Neural cell (in vitro differentiated cells): ENCODE measurements at regions not wholly inside any gene's neighbourhood (a gene's known extent, or its start where the extent isn't known, plus 50 kb on each side); places are given as distances from the start of the nearest gene placed in this dataset.

Source experiments
- H2AFZ ChIP-seq: fragments of 200-600, 300-800 bp; sonication (generic), shearing (Covaris generic); 2 replicates; pipeline ENCODE4 v1.6.0; 2014; ENCODE audit warnings: low read depth, mild to moderate bottlenecking, antibody characterized with exemption, low read length, moderate library complexity
- H3F3A ChIP-seq: fragments of 200-600 bp; shearing (Covaris generic); 2 replicates; pipeline ENCODE4 v1.6.1; 2016; ENCODE audit warnings: mild to moderate bottlenecking, moderate library complexity, mixed read lengths, antibody characterized with exemption, low read length; ENCODE audit not compliant: insufficient read depth, poor library complexity, severe bottlenecking
- H3K27ac ChIP-seq: fragments of 200-600, 300-800 bp; sonication (generic), shearing (Covaris generic); 2 replicates; pipeline ENCODE4 v1.5.1; 2014; ENCODE audit warnings: mild to moderate bottlenecking, low read length, moderate library complexity
- H3K27me3 ChIP-seq: fragments of 300-800, 200-600 bp; sonication (generic), shearing (Covaris generic); 2 replicates; pipeline ENCODE4 v1.6.0; 2014; ENCODE audit warnings: mild to moderate bottlenecking, low read depth, low read length, moderate library complexity; ENCODE audit not compliant: insufficient read depth
- H3K36me3 ChIP-seq: fragments of 300-800, 200-600 bp; sonication (generic), shearing (Covaris generic); 2 replicates; pipeline ENCODE4 v1.5.1; 2014; ENCODE audit warnings: mild to moderate bottlenecking, antibody characterized with exemption, low read length, moderate library complexity; ENCODE audit not compliant: insufficient read depth
- H3K4me2 ChIP-seq: fragments of 300-800, 200-600 bp; sonication (generic), shearing (Covaris generic); 2 replicates; pipeline ENCODE4 v1.6.0; 2014; ENCODE audit warnings: mild to moderate bottlenecking, low read length
- H3K4me3 ChIP-seq: fragments of 300-800, 200-600 bp; sonication (generic), shearing (Covaris generic); 2 replicates; pipeline ENCODE4 v1.5.1; 2014; ENCODE audit warnings: mild to moderate bottlenecking, low read length, moderate library complexity
- H3K79me2 ChIP-seq: fragments of 200-600 bp; shearing (Covaris generic); replicated peaks from 2 replicates; pipeline ENCODE4 v1.6.0; 2014; ENCODE audit warnings: mild to moderate bottlenecking, low read length, moderate library complexity; ENCODE audit not compliant: insufficient read depth
- H3K9ac ChIP-seq: fragments of 300-800, 200-600 bp; sonication (generic), shearing (Covaris generic); 2 replicates; pipeline ENCODE4 v1.6.1; 2016; ENCODE audit warnings: mild to moderate bottlenecking, low read length, mixed read lengths
- H3K9me2 ChIP-seq: fragments of 200-600 bp; shearing (Covaris generic); 2 replicates; pipeline ENCODE4 v1.6.1; 2016; ENCODE audit warnings: mild to moderate bottlenecking, low read length, mixed read lengths; ENCODE audit not compliant: insufficient read depth
- H3K9me3 ChIP-seq: fragments of 200-600, 300-800 bp; sonication (generic), shearing (Covaris generic); 2 replicates; pipeline ENCODE4 v1.6.1; 2016; ENCODE audit warnings: mild to moderate bottlenecking, mixed run types, low read length, moderate library complexity, mixed read lengths
- H4K20me1 ChIP-seq: fragments of 200-600 bp; shearing (Covaris generic); 2 replicates; pipeline ENCODE4 v1.6.1; 2016; ENCODE audit warnings: mild to moderate bottlenecking, mixed run types; ENCODE audit not compliant: insufficient read depth
- CTCF ChIP-seq: fragments of 450-650 bp; IDR thresholded peaks from 2 replicates; pipeline ENCODE4 v1.5.1; 2014; ENCODE audit warnings: antibody characterized with exemption, mild to moderate bottlenecking, moderate library complexity; ENCODE audit not compliant: poor library complexity, severe bottlenecking
- EP300 ChIP-seq: fragments of 450-650 bp; conservative IDR thresholded peaks from 2 replicates; pipeline ENCODE4 v1.6.1; 2014; ENCODE audit warnings: antibody characterized with exemption, mild to moderate bottlenecking, moderate library complexity; ENCODE audit not compliant: poor library complexity, severe bottlenecking
- EZH2 ChIP-seq: fragments of 200-600, 300-800 bp; shearing (Covaris generic), sonication (generic); IDR thresholded peaks from 2 replicates; pipeline ENCODE4 v1.6.1; 2014; ENCODE audit warnings: antibody characterized with exemption, low read length, borderline replicate concordance, mild to moderate bottlenecking; ENCODE audit not compliant: insufficient read depth, poor library complexity, severe bottlenecking
- MXI1 ChIP-seq: fragments of 450-650 bp; conservative IDR thresholded peaks from 2 replicates; pipeline ENCODE4 v1.6.1; 2014; ENCODE audit warnings: antibody characterized with exemption, mild to moderate bottlenecking; ENCODE audit not compliant: poor library complexity, severe bottlenecking
- POLR2AphosphoS5 ChIP-seq: IDR thresholded peaks from 2 replicates; pipeline ENCODE4 v1.6.1; 2012
- RAD21 ChIP-seq: fragments of 450-650 bp; conservative IDR thresholded peaks from 2 replicates; pipeline ENCODE4 v1.6.1; 2014; ENCODE audit warnings: antibody characterized with exemption, mild to moderate bottlenecking, moderate library complexity
- REST ChIP-seq: IDR thresholded peaks from 2 replicates; pipeline ENCODE4 v1.6.1; 2012; ENCODE audit warnings: borderline replicate concordance
- SMC3 ChIP-seq: fragments of 450-650 bp; conservative IDR thresholded peaks from 2 replicates; pipeline ENCODE4 v1.6.1; 2014; ENCODE audit warnings: antibody characterized with exemption, mild to moderate bottlenecking, moderate library complexity; ENCODE audit not compliant: poor library complexity
- TAF1 ChIP-seq: IDR thresholded peaks from 2 replicates; pipeline ENCODE4 v1.6.1; 2012; ENCODE audit warnings: low read depth

- no peak for TF ChIP-seq MXI1
- TF ChIP-seq SMC3: no peak
- no peak for TF ChIP-seq POLR2AphosphoS5
- no peak for TF ChIP-seq TAF1
- Histone ChIP-seq H4K20me1 (no peaks in the 10 kb centered on the region), H3K4me2 (no peak overlapping the region), H3K27ac (no peak overlapping the region), H3K27me3 (no peaks in the 10 kb centered on the region), H3K36me3 (no peaks in the 10 kb centered on the region), H2AFZ (no peak overlapping the region), H3F3A (no peaks in the 10 kb centered on the region), H3K4me3 (no peak overlapping the region), H3K9me2 (no peaks in the 10 kb centered on the region), H3K79me2 (no peaks in the 10 kb centered on the region), H3K9me3 (no peaks in the 10 kb centered on the region), H3K9ac (no peak overlapping the region)
These were observed 275.0 kb downstream of the PTEN start for GRCh38 chr10:88138319-88138848.

GRCh38 chr10:88147000-88147798, 283.8 kb downstream of the PTEN start:
- H3K27ac ChIP-seq: no peak overlapping the region

More at GRCh38 chr10:88147000-88147798, 283.8 kb downstream of the PTEN start:
- Histone ChIP-seq H3K4me3 (no peak overlapping the region), H2AFZ (no peak overlapping the region), H3K9me2 (no peaks in the 10 kb centered on the region), H3K27me3 (no peaks in the 10 kb centered on the region), H3F3A (no peaks in the 10 kb centered on the region), H3K4me2 (no peak overlapping the region), H4K20me1 (no peaks in the 10 kb centered on the region), H3K9me3 (no peaks in the 10 kb centered on the region), H3K79me2 (no peaks in the 10 kb centered on the region), H3K36me3 (no peaks in the 10 kb centered on the region), H3K9ac (no peak overlapping the region)
- TF ChIP-seq MXI1: no peak
- no peak for TF ChIP-seq CTCF
- no peak for TF ChIP-seq SMC3
- no peak for TF ChIP-seq EP300
- TF ChIP-seq EZH2: no peak
- no peak for TF ChIP-seq TAF1
- TF ChIP-seq RAD21: no peak
- no peak for TF ChIP-seq POLR2AphosphoS5
- no peak for TF ChIP-seq REST
